ENCODE measurements at regions not wholly inside any gene's neighbourhood (a gene's known extent, or its start where the extent isn't known, plus 50 kb on each side); places are given as distances from the start of the nearest gene placed in this dataset.

- no peak overlapping the region for H3K4me3 ChIP-seq (ENCODE audit: low read length)
- no peak for DNase-seq (ENCODE audit: low read depth)
- TF ChIP-seq CTCF (conservative IDR thresholded peaks at IDR 0.05; ENCODE audit: low read depth, low read length): no peak
Measured at GRCh38 chr4:54992266-54992665, 133.1 kb downstream of the KDR start.

DNA sequence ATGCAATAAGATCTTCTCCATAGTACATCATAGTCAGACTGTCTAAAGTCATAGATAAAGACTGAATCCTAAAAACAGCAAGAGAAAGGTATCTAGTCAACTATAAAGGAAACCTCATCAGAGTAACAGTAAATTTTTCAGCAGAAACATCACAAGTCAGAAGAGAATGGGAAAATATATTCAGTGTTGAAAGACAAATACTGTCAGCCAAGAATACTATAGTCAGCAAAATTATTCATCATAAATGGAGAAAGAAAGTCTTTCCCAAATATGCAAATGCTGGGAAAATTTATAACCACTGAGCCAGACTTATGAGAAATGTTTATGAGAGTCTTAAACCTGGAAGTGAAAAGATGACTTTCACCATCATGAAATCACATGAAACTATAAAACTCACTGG, 136.7 kb downstream of the KDR start:
- H3K4me3 ChIP-seq (ENCODE audit: low read length): no peak overlapping the region
- no peak for TF ChIP-seq CTCF (conservative IDR thresholded peaks at IDR 0.05; ENCODE audit: low read depth, low read length)
- no peak for DNase-seq (ENCODE audit: low read depth)

DNA sequence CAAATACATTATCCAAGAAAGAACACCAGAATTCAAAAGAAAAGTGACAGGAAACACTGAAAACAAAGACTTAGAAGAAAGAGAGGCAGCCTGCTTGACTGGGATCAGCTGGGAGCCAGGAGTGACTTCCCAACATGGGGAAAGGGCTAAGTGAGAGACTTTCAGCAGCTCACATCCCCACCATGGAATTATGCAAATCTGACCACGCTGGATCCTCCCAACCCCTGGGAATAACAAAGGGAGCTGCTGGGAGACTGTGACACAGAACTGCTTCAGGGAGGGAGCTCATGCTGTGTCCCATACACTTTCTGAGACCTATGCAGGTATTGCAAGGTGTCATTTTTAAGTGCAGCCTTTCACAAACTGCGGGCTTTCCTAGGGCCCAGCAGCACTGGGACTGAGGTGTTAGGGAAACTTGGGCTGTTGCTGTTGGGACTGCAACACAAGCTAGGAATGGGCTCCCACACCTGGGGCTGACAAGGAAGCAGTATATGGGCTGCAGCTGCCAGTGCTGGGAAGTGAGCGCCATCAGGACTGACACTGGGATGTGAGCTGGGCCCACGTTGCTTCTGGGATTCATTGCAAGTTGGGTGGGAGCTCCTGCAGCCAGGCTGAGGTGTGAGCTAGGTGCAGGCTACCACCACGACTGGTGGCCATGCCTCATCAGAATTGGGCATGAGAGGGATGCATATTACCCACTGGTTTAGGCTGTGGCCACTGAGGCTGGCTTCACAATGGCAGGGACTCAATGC, 139.1 kb downstream of the KDR start:
- DNase-seq (ENCODE audit: low read depth): no peak
- no peak overlapping the region for H3K4me3 ChIP-seq (ENCODE audit: low read length)
- no peak for TF ChIP-seq CTCF (conservative IDR thresholded peaks at IDR 0.05; ENCODE audit: low read depth, low read length)

GRCh38 chr4:54976682-54977081, 148.7 kb downstream of the KDR start:
- no peak for DNase-seq (ENCODE audit: low read depth)
- no peak for TF ChIP-seq CTCF (conservative IDR thresholded peaks at IDR 0.05; ENCODE audit: low read depth, low read length)
- H3K4me3 ChIP-seq (ENCODE audit: low read length): no peak overlapping the region

DNA sequence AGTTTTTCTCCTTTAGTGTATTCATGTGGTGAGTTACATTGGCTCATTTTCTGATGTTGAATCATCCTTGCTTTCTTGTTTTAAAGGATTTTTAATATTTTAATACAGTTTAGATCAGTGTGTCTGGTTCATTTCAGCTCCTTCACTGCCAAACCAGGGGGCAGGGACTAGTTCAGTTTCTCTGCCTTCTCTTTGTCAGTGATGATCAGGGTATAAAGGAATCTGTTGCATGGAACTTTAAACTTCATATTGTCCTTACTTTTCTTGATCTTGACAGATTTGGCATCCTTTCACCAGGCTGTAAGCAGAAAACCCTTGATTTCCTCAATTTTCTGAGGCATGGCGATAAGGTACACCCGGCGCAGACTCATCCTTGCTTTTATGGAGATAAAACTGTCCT, 149.4 kb downstream of the KDR start:
- no peak for TF ChIP-seq CTCF (conservative IDR thresholded peaks at IDR 0.05; ENCODE audit: low read depth, low read length)
- H3K4me3 ChIP-seq (ENCODE audit: low read length): no peak overlapping the region
- no peak for DNase-seq (ENCODE audit: low read depth)

- no peak for TF ChIP-seq CTCF (conservative IDR thresholded peaks at IDR 0.05; ENCODE audit: low read depth, low read length)
- H3K4me3 ChIP-seq (ENCODE audit: low read length): no peak overlapping the region
- DNase-seq (ENCODE audit: low read depth): no peak
Measured at GRCh38 chr4:54973784-54974183, 151.6 kb downstream of the KDR start.

GRCh38 chr4:54971474-54971950, 153.9 kb downstream of the KDR start:
- peak; percentile 22 for DNase-seq (ENCODE audit: low read depth)

More at GRCh38 chr4:54971474-54971950, 153.9 kb downstream of the KDR start:
- H3K4me3 ChIP-seq (ENCODE audit: low read length): no peak overlapping the region
- peak; percentile 60 for TF ChIP-seq CTCF (conservative IDR thresholded peaks at IDR 0.05; ENCODE audit: low read depth, low read length)
